Endothelial cell of umbilical vein (primary cell): ENCODE measurements at regions not wholly inside any gene's neighbourhood (a gene's known extent, or its start where the extent isn't known, plus 50 kb on each side); places are given as distances from the start of the nearest gene placed in this dataset.

Experiments
- BruUV-seq: library from RNA; stranded (reverse); fragments of 400-500 nt; replicated peaks from 2 replicates; lab custom pipeline; 2021; lab: Mats Ljungman, UMichigan
- CTCF ChIA-PET: fragments of 300-600, 350-600 bp; sonication (Branson Sonifier 250); formaldehyde crosslinking; loops from one replicate; lab custom pipeline; 2021; ENCODE audit warnings: antibody characterized with exemption, inconsistent platforms; lab: Charles Lee
- POLR2A ChIA-PET: fragments of 300-600, 350-600 bp; sonication (Branson Sonifier 250); formaldehyde crosslinking; loops from one replicate; lab custom pipeline; 2021; ENCODE audit warnings: antibody characterized with exemption, inconsistent platforms; lab: Charles Lee
- DNase-seq: peaks from one replicate; pipeline ENCODE4 v3.0.0-alpha.2; 2011; ENCODE audit warnings: low read depth, low spot score
- FAIRE-seq: peaks from 2 replicates; lab custom pipeline; 2011; peaks lifted over from hg19 to GRCh38; lab: Jason Lieb, UNC
- H2AFZ ChIP-seq: 2 replicates; pipeline ENCODE4 v1.6.0; 2012; ENCODE audit warnings: low read depth, low read length, control low read depth, inconsistent platforms
- H3K27ac ChIP-seq: 2 replicates; pipeline ENCODE4 v1.5.1; 2011; ENCODE audit warnings: low read depth, mild to moderate bottlenecking, control low read depth, low read length, moderate library complexity; ENCODE audit not compliant: insufficient read depth
- H3K27me3 ChIP-seq, 2 experiments: 2 replicates each; pipeline versions ENCODE4 v1.6.0 to v1.6.1; 2011; ENCODE audit warnings: low read length in 2 of 2, mixed read lengths in 1 of 2; ENCODE audit not compliant: control insufficient read depth in 2 of 2, insufficient read depth in 2 of 2
- H3K36me3 ChIP-seq, 2 experiments: 2 replicates in 1 of 2; 3 replicates in 1 of 2; pipeline ENCODE4 v1.5.1; 2011; ENCODE audit warnings: low read length in 2 of 2, mild to moderate bottlenecking in 1 of 2, moderate library complexity in 1 of 2; ENCODE audit not compliant: control insufficient read depth in 2 of 2, insufficient read depth in 2 of 2; ENCODE audit errors: extremely low read depth in 1 of 2
- H3K4me1 ChIP-seq: 3 replicates; pipeline ENCODE4 v1.5.1; 2011; ENCODE audit warnings: mild to moderate bottlenecking, low read length; ENCODE audit not compliant: control insufficient read depth, insufficient read depth; ENCODE audit errors: extremely low read depth
- H3K4me2 ChIP-seq: 2 replicates; pipeline ENCODE4 v1.6.1; 2011; ENCODE audit warnings: low read length, control low read depth, mixed read lengths; ENCODE audit not compliant: insufficient read depth
- H3K4me3 ChIP-seq, 3 experiments: fragments of 200-600 bp in 1 of 3; sonication (generic), shearing (Covaris generic) in 1 of 3; replicated peaks in 1 of 3; 2 replicates each; pipeline ENCODE4 v1.5.1; 2011 to 2016; ENCODE audit warnings: control low read depth in 3 of 3, low read length in 3 of 3, mild to moderate bottlenecking in 2 of 3, inconsistent platforms in 1 of 3, low read depth in 1 of 3, moderate library complexity in 1 of 3; ENCODE audit not compliant: insufficient read depth in 1 of 3
- H3K79me2 ChIP-seq: 2 replicates; pipeline ENCODE4 v1.6.0; 2012; ENCODE audit warnings: low read length, inconsistent platforms; ENCODE audit not compliant: control insufficient read depth, insufficient read depth
- H3K9ac ChIP-seq: replicated peaks from 2 replicates; pipeline ENCODE3; 2011; ENCODE audit warnings: low read length, control low read depth; ENCODE audit not compliant: insufficient read depth; ENCODE audit errors: extremely low read depth
- H3K9me1 ChIP-seq: replicated peaks from 3 replicates; pipeline ENCODE4 v1.6.0; 2011; ENCODE audit warnings: mild to moderate bottlenecking, low read length; ENCODE audit not compliant: control insufficient read depth, insufficient read depth; ENCODE audit errors: extremely low read depth
- H3K9me3 ChIP-seq: replicated peaks from 2 replicates; pipeline ENCODE4 v1.5.1; 2012; ENCODE audit warnings: low read length, inconsistent platforms; ENCODE audit not compliant: control insufficient read depth, insufficient read depth
- H4K20me1 ChIP-seq: replicated peaks from 2 replicates; pipeline ENCODE3; 2011; ENCODE audit warnings: mild to moderate bottlenecking, low read length; ENCODE audit not compliant: control insufficient read depth, insufficient read depth; ENCODE audit errors: extremely low read depth
- EZH2 ChIP-seq: IDR thresholded peaks from 2 replicates; pipeline ENCODE4 v1.6.1; 2012; ENCODE audit warnings: borderline replicate concordance, low read depth, mild to moderate bottlenecking, moderate library complexity, low read length, inconsistent platforms; ENCODE audit not compliant: severe bottlenecking
- FOS ChIP-seq: IDR thresholded peaks from 2 replicates; pipeline ENCODE4 v1.6.1; 2011; ENCODE audit warnings: mild to moderate bottlenecking, low read length, moderate library complexity, borderline replicate concordance; ENCODE audit not compliant: insufficient read depth
- GATA2 ChIP-seq: IDR thresholded peaks from 2 replicates; pipeline ENCODE4 v1.7.0; 2011; ENCODE audit warnings: low read depth, mild to moderate bottlenecking, moderate library complexity, mixed read lengths, low read length; ENCODE audit not compliant: insufficient read length, insufficient read depth
- JUN ChIP-seq: IDR thresholded peaks from 2 replicates; pipeline ENCODE4 v1.6.1; 2011; ENCODE audit warnings: borderline replicate concordance, low read depth; ENCODE audit not compliant: insufficient read length, insufficient read depth
- MYC ChIP-seq: IDR thresholded peaks from one replicate; pipeline ENCODE4 v1.6.1; 2011; ENCODE audit warnings: mild to moderate bottlenecking, low read depth, low read length
- POLR2A ChIP-seq: IDR thresholded peaks from 2 replicates; pipeline ENCODE4 v1.6.1; 2012; ENCODE audit warnings: low read depth, mild to moderate bottlenecking, control low read depth, low read length
- POLR2AphosphoS5 ChIP-seq: IDR thresholded peaks from 2 replicates; pipeline ENCODE4 v1.6.1; 2012; ENCODE audit warnings: low read depth, mild to moderate bottlenecking, control low read depth, low read length, moderate library complexity; ENCODE audit not compliant: insufficient read depth
- dilution Hi-C: fragments of 300-500 bp; cut with MboI; formaldehyde crosslinking; loops from one replicate; pipeline ENCODE4 v1.15.0; 2019; ENCODE audit warnings: low sequenced_read_pairs; ENCODE audit not compliant: extremely low pct_ligation_motif_present
- intact Hi-C: fragments of 100-400 bp; cut with micrococcal nuclease; formaldehyde crosslinking; loops from one replicate; pipeline ENCODE4 v1.10.0; 2022
- TF ChIP-seq, protein P1 (sequence below), 2 donors: IDR thresholded peaks; 1 replicate in 1 of 2; 2 replicates in 1 of 2; pipeline ENCODE4 v1.5.1; 2011; ENCODE audit warnings: low read length in 2 of 2, mild to moderate bottlenecking in 2 of 2, moderate library complexity in 2 of 2, control low read depth in 1 of 2, inconsistent platforms in 1 of 2, low read depth in 1 of 2; ENCODE audit not compliant: insufficient read depth in 1 of 2; ENCODE audit errors: extremely low read depth in 1 of 2
- TF ChIP-seq, protein P2 (sequence below): IDR thresholded peaks from 2 replicates; pipeline ENCODE4 v1.6.1; 2011; ENCODE audit not compliant: insufficient read depth, insufficient read length

DNA sequence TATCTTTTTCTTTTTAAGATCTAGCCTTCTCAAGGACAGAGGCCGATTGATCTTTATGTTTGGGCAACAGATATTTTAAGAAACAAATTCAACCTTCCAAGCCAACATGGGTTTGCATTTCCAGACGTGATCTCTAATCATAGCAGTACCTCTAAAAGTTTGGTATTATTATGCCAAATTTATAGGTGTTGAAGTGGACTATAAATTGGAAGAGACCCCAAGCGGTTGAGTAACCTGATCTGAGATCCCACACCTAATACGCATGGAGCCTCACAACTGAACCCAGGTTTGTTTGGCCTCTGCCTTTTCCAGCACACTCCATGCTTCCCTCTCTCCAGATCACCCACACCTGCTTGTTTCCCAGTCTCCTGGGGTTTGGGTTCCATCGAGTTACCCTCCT, 116.5 kb downstream of the DDX1 start:
- H3K36me3 ChIP-seq: no peaks in the 10 kb centered on the region
- intact Hi-C loops (loop anchor here (2.0 kb wide), 2 partner anchors 47 to 231 kb away; no protein-coding TSS in a partner anchor), dilution Hi-C loops (no loop called here)
- H3K27ac ChIP-seq: peak overlapping the region; percentile 35
- TF ChIP-seq JUN: no peak
- no peak for TF ChIP-seq GATA2
- no peak for TF ChIP-seq EZH2
- TF ChIP-seq, protein P1, sequence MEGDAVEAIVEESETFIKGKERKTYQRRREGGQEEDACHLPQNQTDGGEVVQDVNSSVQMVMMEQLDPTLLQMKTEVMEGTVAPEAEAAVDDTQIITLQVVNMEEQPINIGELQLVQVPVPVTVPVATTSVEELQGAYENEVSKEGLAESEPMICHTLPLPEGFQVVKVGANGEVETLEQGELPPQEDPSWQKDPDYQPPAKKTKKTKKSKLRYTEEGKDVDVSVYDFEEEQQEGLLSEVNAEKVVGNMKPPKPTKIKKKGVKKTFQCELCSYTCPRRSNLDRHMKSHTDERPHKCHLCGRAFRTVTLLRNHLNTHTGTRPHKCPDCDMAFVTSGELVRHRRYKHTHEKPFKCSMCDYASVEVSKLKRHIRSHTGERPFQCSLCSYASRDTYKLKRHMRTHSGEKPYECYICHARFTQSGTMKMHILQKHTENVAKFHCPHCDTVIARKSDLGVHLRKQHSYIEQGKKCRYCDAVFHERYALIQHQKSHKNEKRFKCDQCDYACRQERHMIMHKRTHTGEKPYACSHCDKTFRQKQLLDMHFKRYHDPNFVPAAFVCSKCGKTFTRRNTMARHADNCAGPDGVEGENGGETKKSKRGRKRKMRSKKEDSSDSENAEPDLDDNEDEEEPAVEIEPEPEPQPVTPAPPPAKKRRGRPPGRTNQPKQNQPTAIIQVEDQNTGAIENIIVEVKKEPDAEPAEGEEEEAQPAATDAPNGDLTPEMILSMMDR (IDR thresholded peaks at IDR 0.05; ENCODE audit: extremely low read depth in 1 of 2, insufficient read depth in 1 of 2, low read depth in 1 of 2, low read length in 2 of 2): no peak
- no peak for TF ChIP-seq FOS
- no peak for TF ChIP-seq POLR2A
- TF ChIP-seq POLR2AphosphoS5: no peak
- TF ChIP-seq MYC: no peak
- TF ChIP-seq, protein P2, sequence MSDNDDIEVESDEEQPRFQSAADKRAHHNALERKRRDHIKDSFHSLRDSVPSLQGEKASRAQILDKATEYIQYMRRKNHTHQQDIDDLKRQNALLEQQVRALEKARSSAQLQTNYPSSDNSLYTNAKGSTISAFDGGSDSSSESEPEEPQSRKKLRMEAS: no peak
- ChIA-PET POLR2A (no interaction called here), CTCF (interaction anchor here (1.0 to 2.1 kb wide), 2 partner anchors 12 to 26 kb away, joined by 4 to 7 read pairs; no protein-coding TSS in a partner anchor)
- no TSS peak for BruUV-seq
- H3K4me3 ChIP-seq: no peak overlapping the region
- DNase-seq (no peak), FAIRE-seq (no peak)
- no peaks in the 10 kb centered on the region for H4K20me1 ChIP-seq
- no peaks in the 10 kb centered on the region for H3K9me3 ChIP-seq
- H3K4me2 ChIP-seq: no peak overlapping the region
- H3K4me1 ChIP-seq: peaks cover 46% of the 10 kb centered on the region
- no peak overlapping the region for H3K9ac ChIP-seq
- no peaks in the 10 kb centered on the region for H3K27me3 ChIP-seq
- no peaks in the 10 kb centered on the region for H3K79me2 ChIP-seq
- no peaks in the 10 kb centered on the region for H3K9me1 ChIP-seq
- H2AFZ ChIP-seq: no peak overlapping the region
